ENCODE measurements at regions not wholly inside any gene's neighbourhood (a gene's known extent, or its start where the extent isn't known, plus 50 kb on each side); places are given as distances from the start of the nearest gene placed in this dataset.

DNA sequence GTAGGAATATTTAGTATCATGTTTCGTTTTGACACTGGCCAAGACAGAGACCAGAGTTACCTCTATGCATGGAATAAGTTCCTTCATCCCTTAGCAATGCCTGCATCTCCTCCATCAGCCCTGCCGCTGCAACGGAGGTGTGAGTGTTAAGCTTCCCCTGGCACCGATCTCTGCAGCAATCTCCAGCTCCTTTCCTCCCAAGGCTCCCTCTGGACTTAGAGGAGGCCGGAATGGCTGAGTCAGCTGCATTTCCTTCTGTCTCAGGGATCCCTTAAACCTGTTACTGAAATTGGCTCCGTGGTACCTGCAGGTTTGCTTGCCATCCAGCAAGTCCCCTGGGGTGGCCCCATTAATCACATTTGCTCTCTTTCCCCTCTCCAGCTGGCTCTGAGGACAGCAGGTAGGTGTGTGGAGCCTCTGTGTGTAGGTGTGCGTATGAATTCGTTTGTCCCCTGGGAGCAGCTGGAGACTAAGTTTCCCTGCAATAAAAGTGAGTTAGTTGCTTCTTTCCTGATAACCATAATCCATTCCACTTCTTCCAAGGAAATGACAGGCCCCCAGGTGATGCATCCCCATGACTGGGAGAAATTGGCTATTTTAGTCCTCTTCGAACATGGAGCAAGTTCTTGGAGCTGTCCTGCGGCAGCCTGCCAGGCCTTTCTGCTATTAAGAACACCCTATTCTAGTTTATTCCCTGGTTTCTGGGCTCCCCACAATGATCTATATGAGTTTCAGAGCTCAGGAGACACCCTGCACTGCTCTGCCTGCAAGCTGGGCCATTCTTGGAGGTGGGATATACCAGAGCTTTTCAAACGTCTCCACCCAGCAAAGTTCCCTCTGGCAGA, 457.2 kb upstream of the CADM1 start:
- TF ChIP-seq, protein P1, sequence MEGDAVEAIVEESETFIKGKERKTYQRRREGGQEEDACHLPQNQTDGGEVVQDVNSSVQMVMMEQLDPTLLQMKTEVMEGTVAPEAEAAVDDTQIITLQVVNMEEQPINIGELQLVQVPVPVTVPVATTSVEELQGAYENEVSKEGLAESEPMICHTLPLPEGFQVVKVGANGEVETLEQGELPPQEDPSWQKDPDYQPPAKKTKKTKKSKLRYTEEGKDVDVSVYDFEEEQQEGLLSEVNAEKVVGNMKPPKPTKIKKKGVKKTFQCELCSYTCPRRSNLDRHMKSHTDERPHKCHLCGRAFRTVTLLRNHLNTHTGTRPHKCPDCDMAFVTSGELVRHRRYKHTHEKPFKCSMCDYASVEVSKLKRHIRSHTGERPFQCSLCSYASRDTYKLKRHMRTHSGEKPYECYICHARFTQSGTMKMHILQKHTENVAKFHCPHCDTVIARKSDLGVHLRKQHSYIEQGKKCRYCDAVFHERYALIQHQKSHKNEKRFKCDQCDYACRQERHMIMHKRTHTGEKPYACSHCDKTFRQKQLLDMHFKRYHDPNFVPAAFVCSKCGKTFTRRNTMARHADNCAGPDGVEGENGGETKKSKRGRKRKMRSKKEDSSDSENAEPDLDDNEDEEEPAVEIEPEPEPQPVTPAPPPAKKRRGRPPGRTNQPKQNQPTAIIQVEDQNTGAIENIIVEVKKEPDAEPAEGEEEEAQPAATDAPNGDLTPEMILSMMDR (IDR thresholded peaks at IDR 0.05; ENCODE audit: low read depth, low read length, missing input control), result no peak
- TF ChIP-seq EGR1 (IDR thresholded peaks at IDR 0.05; ENCODE audit: low read depth in 2 of 2) (no peak), SP1 (IDR thresholded peaks at IDR 0.05) (no peak)
